HCT116 (cell line): ENCODE measurements at regions not wholly inside any gene's neighbourhood (a gene's known extent, or its start where the extent isn't known, plus 50 kb on each side); places are given as distances from the start of the nearest gene placed in this dataset.

ENCODE experiments used
- ATAC-seq: fragments of 200-7000 bp; cut with Tn5 transposase; 2 replicates; pipeline ENCODE4 v1.9.1; 2020; ENCODE audit warnings: mild to moderate bottlenecking, moderate library complexity
- BruUV-seq: library from RNA; stranded (reverse); fragments of 400-500 nt; replicated peaks from 2 replicates; lab custom pipeline; 2021; lab: Mats Ljungman, UMichigan
- CTCF ChIA-PET: fragments of 300-600 bp; sonication (Branson Sonifier 250); formaldehyde crosslinking; loops from one replicate; lab custom pipeline; 2021; ENCODE audit warnings: antibody characterized with exemption; lab: Charles Lee
- POLR2A ChIA-PET: fragments of 300-600, 350-600 bp; sonication (Branson Sonifier 250); formaldehyde crosslinking; loops from one replicate; lab custom pipeline; 2021; ENCODE audit warnings: antibody characterized with exemption; lab: Charles Lee
- RAD21 ChIA-PET, 2 experiments: fragments of 300-600 bp; sonication (Branson Sonifier 250); formaldehyde crosslinking; loops; one replicate each; lab custom pipeline; 2023; ENCODE audit warnings: low total read pairs in 2 of 2; ENCODE audit not compliant: uncharacterized antibody in 2 of 2, unreplicated experiment in 2 of 2, low non-redundant PET in 1 of 2; lab: Charles Lee
- DNase-seq: peaks from one replicate; pipeline ENCODE4 v3.0.0-alpha.2; 2010; ENCODE audit warnings: low read depth, low spot score
- H2AFZ ChIP-seq: fragments of 200-600 bp; shearing (Covaris generic), sonication (generic); 2 replicates; pipeline ENCODE4 v1.6.1; 2017; ENCODE audit warnings: low read depth, mixed run types, mixed read lengths, antibody characterized with exemption, low read length; ENCODE audit not compliant: poor library complexity, severe bottlenecking
- H3K27ac ChIP-seq: 2 replicates; pipeline ENCODE4 v1.5.1; 2012; ENCODE audit warnings: low read depth, low read length
- H3K27me3 ChIP-seq: fragments of 200-600 bp; sonication (generic); 2 replicates; pipeline ENCODE4 v1.6.1; 2016; ENCODE audit warnings: mixed run types, low read length, mixed read lengths; ENCODE audit not compliant: insufficient read depth
- H3K36me3 ChIP-seq, 2 experiments: fragments of 200-500 bp in 1 of 2; fragments of 200-600 bp in 1 of 2; sonication (Bioruptor generic) in 1 of 2; sonication (generic) in 1 of 2; 2 replicates each; pipeline versions ENCODE4 v1.5.1 to v1.6.1; 2014 to 2016; ENCODE audit warnings: low read length in 2 of 2, inconsistent platforms in 1 of 2, mixed read lengths in 1 of 2, mixed run types in 1 of 2; ENCODE audit not compliant: insufficient read depth in 2 of 2, control insufficient read depth in 1 of 2
- H3K4me1 ChIP-seq, 2 experiments: fragments of 200-600 bp in 1 of 2; sonication (generic) in 1 of 2; 2 replicates each; pipeline versions ENCODE4 v1.5.1 to v1.6.1; 2012 to 2017; ENCODE audit warnings: low read length in 2 of 2, inconsistent platforms in 1 of 2, mild to moderate bottlenecking in 1 of 2, mixed read lengths in 1 of 2, mixed run types in 1 of 2, moderate library complexity in 1 of 2; ENCODE audit not compliant: insufficient read depth in 2 of 2, control insufficient read depth in 1 of 2
- H3K4me2 ChIP-seq: fragments of 200-600 bp; sonication (generic); 2 replicates; pipeline ENCODE4 v1.6.1; 2017; ENCODE audit warnings: mixed run types, low read length, mixed read lengths
- H3K4me3 ChIP-seq, 2 experiments: fragments of 200-600 bp in 1 of 2; sonication (generic) in 1 of 2; replicated peaks in 1 of 2; 2 replicates each; pipeline ENCODE4 v1.5.1; 2011 to 2016; ENCODE audit warnings: low read length in 2 of 2, control low read depth in 1 of 2, low read depth in 1 of 2, mild to moderate bottlenecking in 1 of 2, mixed read lengths in 1 of 2, mixed run types in 1 of 2
- H3K79me2 ChIP-seq: fragments of 200-600 bp; sonication (generic); 2 replicates; pipeline ENCODE4 v1.6.1; 2017; ENCODE audit warnings: mild to moderate bottlenecking, mixed run types, low read length, moderate library complexity, mixed read lengths; ENCODE audit not compliant: insufficient read depth
- H3K9ac ChIP-seq: fragments of 200-600 bp; sonication (generic); 2 replicates; pipeline ENCODE4 v1.6.1; 2016; ENCODE audit warnings: low read length, mixed read lengths
- H3K9me2 ChIP-seq: fragments of 200-600 bp; sonication (generic), shearing (Covaris generic); 2 replicates; pipeline ENCODE4 v1.6.1; 2017; ENCODE audit warnings: mixed run types, mild to moderate bottlenecking, moderate library complexity; ENCODE audit not compliant: insufficient read depth
- H3K9me3 ChIP-seq, 2 experiments: fragments of 200-500 bp in 1 of 2; fragments of 200-600 bp in 1 of 2; sonication (Bioruptor generic) in 1 of 2; sonication (generic) in 1 of 2; 2 replicates each; pipeline ENCODE4 v1.6.1; 2014 to 2017; ENCODE audit warnings: low read length in 2 of 2, mixed read lengths in 2 of 2, inconsistent platforms in 1 of 2, low read depth in 1 of 2, mild to moderate bottlenecking in 1 of 2, mixed run types in 1 of 2, moderate library complexity in 1 of 2; ENCODE audit not compliant: control insufficient read depth in 1 of 2, insufficient read depth in 1 of 2
- H4K20me1 ChIP-seq: fragments of 200-600 bp; sonication (generic), shearing (Covaris generic); 2 replicates; pipeline ENCODE4 v1.6.1; 2017; ENCODE audit warnings: mixed run types, mild to moderate bottlenecking, moderate library complexity; ENCODE audit not compliant: insufficient read depth
- CTCF ChIP-seq, 3 experiments: fragments of 200-600 bp in 1 of 3; sonication (generic) in 1 of 3; IDR thresholded peaks in 2 of 3; conservative IDR thresholded peaks in 1 of 3; 2 replicates each; pipeline ENCODE4 v1.5.1; 2012 to 2017; ENCODE audit warnings: low read depth in 2 of 3, low read length in 2 of 3, antibody characterized with exemption in 1 of 3, borderline replicate concordance in 1 of 3, control low read depth in 1 of 3, mild to moderate bottlenecking in 1 of 3, mixed read lengths in 1 of 3, mixed run types in 1 of 3, moderate library complexity in 1 of 3; ENCODE audit not compliant: insufficient read depth in 1 of 3
- EGR1 ChIP-seq: IDR thresholded peaks from 2 replicates; pipeline ENCODE4 v1.6.1; 2012; ENCODE audit warnings: low read depth
- ELF1 ChIP-seq: IDR thresholded peaks from 2 replicates; pipeline ENCODE4 v1.6.1; 2012; ENCODE audit warnings: low read depth, borderline replicate concordance
- EZH2phosphoT487 ChIP-seq: fragments of 200-600 bp; IDR thresholded peaks from 2 replicates; pipeline ENCODE4 v1.6.1; 2018; ENCODE audit warnings: antibody characterized with exemption, borderline replicate concordance
- JUND ChIP-seq: IDR thresholded peaks from 2 replicates; pipeline ENCODE4 v1.6.1; 2012
- POLR2AphosphoS5 ChIP-seq: IDR thresholded peaks from 2 replicates; pipeline ENCODE4 v1.6.1; 2011; ENCODE audit warnings: mild to moderate bottlenecking, low read depth, low read length, moderate library complexity
- RAD21 ChIP-seq: IDR thresholded peaks from 2 replicates; pipeline ENCODE4 v1.6.1; 2012; ENCODE audit warnings: low read depth, mild to moderate bottlenecking
- SP1 ChIP-seq: IDR thresholded peaks from 2 replicates; pipeline ENCODE4 v1.6.1; 2012; ENCODE audit warnings: low read depth
- TCF7L2 ChIP-seq: IDR thresholded peaks from 2 replicates; pipeline ENCODE4 v1.7.0; 2011; ENCODE audit warnings: borderline replicate concordance, inconsistent platforms; ENCODE audit not compliant: insufficient read depth, insufficient read length; ENCODE audit errors: extremely low read depth
- YY1 ChIP-seq: IDR thresholded peaks from 2 replicates; pipeline ENCODE4 v1.6.1; 2011; ENCODE audit warnings: low read length, low read depth, moderate library complexity, mild to moderate bottlenecking; ENCODE audit not compliant: insufficient replicate concordance; ENCODE audit errors: extremely low read depth
- ZBTB33 ChIP-seq: IDR thresholded peaks from 2 replicates; pipeline ENCODE4 v1.6.1; 2011; ENCODE audit warnings: mild to moderate bottlenecking, low read length, moderate library complexity; ENCODE audit not compliant: insufficient replicate concordance; ENCODE audit errors: extremely low read depth
- ZNF274 ChIP-seq: fragments of 200-500 bp; sonication (Bioruptor generic); IDR thresholded peaks from 2 replicates; pipeline ENCODE4 v1.6.1; 2014; ENCODE audit warnings: mild to moderate bottlenecking, low read depth, low read length, inconsistent platforms
- intact Hi-C: fragments of 100-400 bp; cut with micrococcal nuclease; formaldehyde crosslinking; loops from 2 replicates; pipeline ENCODE4 v1.10.0; 2022

GRCh38 chr3:1696669-1697275 is 401.9 kb upstream of the CNTN4 start:
- Histone ChIP-seq H3K9ac (no peak overlapping the region), H3K27me3 (no peaks in the 10 kb centered on the region), H3K36me3 (no peaks in the 10 kb centered on the region), H3K79me2 (no peaks in the 10 kb centered on the region), H3K4me2 (no peak overlapping the region), H4K20me1 (no peaks in the 10 kb centered on the region), H2AFZ (no peak overlapping the region), H3K4me3 (no peak overlapping the region), H3K27ac (no peak overlapping the region), H3K4me1 (no peaks in the 10 kb centered on the region), H3K9me3 (peaks cover 0 to 7% of the 10 kb centered on the region in 2 experiments; a peak in 2 of 4 replicates)
- DNase-seq (no peak), ATAC-seq (no peak)
- POLR2A ChIA-PET, result no interaction called here
- CTCF ChIA-PET, result no interaction called here
- intact Hi-C loops, result no loop called here
- BruUV-seq, result no TSS peak
- TF ChIP-seq EZH2phosphoT487 (no peak), CTCF (IDR thresholded peaks at IDR 0.05 in 2 of 3, conservative IDR thresholded peaks at IDR 0.05 in 1 of 3; ENCODE audit: borderline replicate concordance in 1 of 3, insufficient read depth in 1 of 3, low read depth in 2 of 3, low read length in 2 of 3) (no peak)
- TF ChIP-seq, all 23 proteins: peak for 0
- RAD21 ChIA-PET, result no interaction called here
- H3K9me2 ChIP-seq, result no peaks in the 10 kb centered on the region

GRCh38 chr3:1699361-1699920 is 399.2 kb upstream of the CNTN4 start:
- ChIA-PET CTCF (no interaction called here), RAD21 (no interaction called here), POLR2A (no interaction called here)
- TF ChIP-seq YY1 (no peak), JUND (no peak), ELF1 (no peak), EGR1 (no peak), POLR2AphosphoS5 (no peak), ZBTB33 (no peak), SP1 (no peak), RAD21 (no peak), ZNF274 (no peak), TCF7L2 (no peak)
- H3K4me2 ChIP-seq, result no peak overlapping the region
- H3K27me3 ChIP-seq, result no peaks in the 10 kb centered on the region
- H3K4me1 ChIP-seq, result no peaks in the 10 kb centered on the region
- peaks cover 5 to 9% of the 10 kb centered on the region in 2 experiments; a peak in 2 of 4 replicates for H3K9me3 ChIP-seq
- no peak overlapping the region for H3K27ac ChIP-seq
- intact Hi-C loops, result no loop called here
- DNase-seq (no peak), ATAC-seq (no peak)
- no peaks in the 10 kb centered on the region for H3K36me3 ChIP-seq
- H3K79me2 ChIP-seq, result no peaks in the 10 kb centered on the region
- no peak overlapping the region for H3K4me3 ChIP-seq
- H3K9ac ChIP-seq, result no peak overlapping the region
- H4K20me1 ChIP-seq, result no peaks in the 10 kb centered on the region
- H3K9me2 ChIP-seq, result no peaks in the 10 kb centered on the region
- BruUV-seq, result no TSS peak
- no peak overlapping the region for H2AFZ ChIP-seq
